Fibroblast of lung (primary cell): ENCODE measurements at regions not wholly inside any gene's neighbourhood (a gene's known extent, or its start where the extent isn't known, plus 50 kb on each side); places are given as distances from the start of the nearest gene placed in this dataset.
"Not testable (repeated sequence)": the region's sequence is repeated elsewhere in the genome, so short reads cannot be mapped to it uniquely, and the experiment has no call there.

Source experiments
- DNase-seq, 2 donors: peaks; one replicate each; pipeline versions ENCODE4 v3.0.0 to v3.0.0-alpha.2; 2010; ENCODE audit warnings: low read depth in 2 of 2
- H2AFZ ChIP-seq: 2 replicates; pipeline ENCODE4 v1.5.1; 2012; ENCODE audit warnings: low read length, control low read depth, inconsistent platforms
- H3K27ac ChIP-seq: 2 replicates; pipeline ENCODE4 v1.5.1; 2011; ENCODE audit warnings: low read length, control low read depth; ENCODE audit not compliant: insufficient read depth
- H3K27me3 ChIP-seq: 2 replicates; pipeline ENCODE4 v1.5.1; 2011; ENCODE audit warnings: mild to moderate bottlenecking, low read length; ENCODE audit not compliant: control insufficient read depth, insufficient read depth
- H3K36me3 ChIP-seq: 2 replicates; pipeline ENCODE4 v1.5.1; 2011; ENCODE audit warnings: low read length; ENCODE audit not compliant: control insufficient read depth, insufficient read depth
- H3K4me1 ChIP-seq: 2 replicates; pipeline ENCODE4 v1.5.1; 2011; ENCODE audit warnings: low read length; ENCODE audit not compliant: control insufficient read depth, insufficient read depth; ENCODE audit errors: extremely low read depth
- H3K4me2 ChIP-seq: 2 replicates; pipeline ENCODE4 v1.5.1; 2011; ENCODE audit warnings: low read length, control low read depth; ENCODE audit not compliant: insufficient read depth; ENCODE audit errors: extremely low read depth
- H3K4me3 ChIP-seq, 4 experiments: fragments of 200-600 bp in 1 of 4; sonication (generic) in 1 of 4; replicated peaks in 1 of 4; 2 replicates each; pipeline ENCODE4 v1.5.1; 2011 to 2016; ENCODE audit warnings: low read length in 4 of 4, low read depth in 3 of 4, mild to moderate bottlenecking in 3 of 4, control low read depth in 2 of 4, inconsistent platforms in 1 of 4, mixed read lengths in 1 of 4; ENCODE audit not compliant: insufficient read depth in 1 of 4; ENCODE audit errors: control extremely low read depth in 1 of 4
- H3K79me2 ChIP-seq: 2 replicates; pipeline ENCODE4 v1.5.1; 2012; ENCODE audit warnings: mild to moderate bottlenecking, low read length, inconsistent platforms; ENCODE audit not compliant: control insufficient read depth, insufficient read depth
- H3K9ac ChIP-seq: 2 replicates; pipeline ENCODE4 v1.5.1; 2011; ENCODE audit warnings: mild to moderate bottlenecking, low read length, control low read depth; ENCODE audit not compliant: insufficient read depth
- H3K9me3 ChIP-seq: 2 replicates; pipeline ENCODE4 v1.5.1; 2012; ENCODE audit warnings: low read depth, low read length; ENCODE audit not compliant: control insufficient read depth, insufficient read depth
- H4K20me1 ChIP-seq: 2 replicates; pipeline ENCODE4 v1.5.1; 2011; ENCODE audit warnings: low read length; ENCODE audit not compliant: control insufficient read depth, insufficient read depth; ENCODE audit errors: extremely low read depth
- EZH2 ChIP-seq: IDR thresholded peaks from 2 replicates; pipeline ENCODE4 v1.5.1; 2012; ENCODE audit warnings: low read length, control low read depth, mild to moderate bottlenecking; ENCODE audit errors: missing control alignments
- TF ChIP-seq, protein P1 (sequence below), 2 donors: IDR thresholded peaks in 1 of 2; conservative IDR thresholded peaks in 1 of 2; 1 replicate in 1 of 2; 2 replicates in 1 of 2; pipeline ENCODE4 v1.5.1; 2011 to 2012; ENCODE audit warnings: low read length in 2 of 2, control low read depth in 1 of 2, inconsistent platforms in 1 of 2, low read depth in 1 of 2, mild to moderate bottlenecking in 1 of 2

DNA sequence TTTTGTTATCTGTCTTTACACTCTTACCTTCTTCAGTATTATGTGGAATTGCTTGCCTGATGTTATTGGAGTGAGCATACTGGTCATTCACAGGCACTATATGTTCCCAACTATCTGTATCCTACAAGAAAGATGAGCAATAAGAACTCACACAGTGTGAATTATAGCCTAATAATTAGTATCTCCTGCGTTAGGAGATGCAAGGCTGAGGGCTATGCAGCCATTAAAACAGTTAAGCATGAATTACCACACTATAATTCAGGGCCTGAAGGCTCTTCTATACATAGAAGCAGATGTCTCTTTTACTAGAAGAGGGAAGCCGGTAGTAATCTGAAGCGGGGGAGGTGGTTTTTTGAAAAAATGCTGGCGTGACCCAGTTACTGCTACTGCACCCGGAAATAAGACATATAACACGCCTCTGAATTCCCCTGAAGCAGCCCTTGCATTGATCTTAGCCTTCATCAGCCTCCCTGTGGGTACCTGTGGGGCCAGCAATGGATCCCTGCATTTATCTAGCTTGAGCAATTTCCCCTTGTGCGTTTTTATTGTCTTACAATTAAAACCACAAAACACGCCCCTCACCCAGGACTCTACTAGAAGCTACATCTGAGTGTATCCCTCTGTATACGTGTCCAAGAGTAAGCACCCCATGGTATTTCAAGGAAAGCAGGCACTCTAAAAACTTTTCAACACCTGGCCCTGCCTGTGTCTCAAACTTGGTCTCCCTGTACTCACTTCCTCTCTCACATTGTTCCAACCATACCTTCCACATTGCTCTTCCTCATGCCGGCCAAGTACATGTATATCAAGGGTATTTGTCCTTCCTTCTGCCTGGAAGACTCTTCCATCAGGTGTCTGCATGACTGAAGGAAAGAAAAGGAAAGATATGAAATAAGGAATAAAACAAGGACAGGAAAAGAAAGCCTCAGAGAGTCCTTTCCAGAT, 210.9 kb upstream of the ARID2 start:
- no peak overlapping the region for H3K9ac ChIP-seq
- H3K27ac ChIP-seq, result no peak overlapping the region
- no peaks in the 10 kb centered on the region for H3K27me3 ChIP-seq
- H2AFZ ChIP-seq, result no peak overlapping the region
- H3K79me2 ChIP-seq, result no peaks in the 10 kb centered on the region
- no peaks in the 10 kb centered on the region for H3K9me3 ChIP-seq
- H3K36me3 ChIP-seq, result no peaks in the 10 kb centered on the region
- no peak overlapping the region for H3K4me2 ChIP-seq
- TF ChIP-seq EZH2, result no peak
- TF ChIP-seq, protein P1, sequence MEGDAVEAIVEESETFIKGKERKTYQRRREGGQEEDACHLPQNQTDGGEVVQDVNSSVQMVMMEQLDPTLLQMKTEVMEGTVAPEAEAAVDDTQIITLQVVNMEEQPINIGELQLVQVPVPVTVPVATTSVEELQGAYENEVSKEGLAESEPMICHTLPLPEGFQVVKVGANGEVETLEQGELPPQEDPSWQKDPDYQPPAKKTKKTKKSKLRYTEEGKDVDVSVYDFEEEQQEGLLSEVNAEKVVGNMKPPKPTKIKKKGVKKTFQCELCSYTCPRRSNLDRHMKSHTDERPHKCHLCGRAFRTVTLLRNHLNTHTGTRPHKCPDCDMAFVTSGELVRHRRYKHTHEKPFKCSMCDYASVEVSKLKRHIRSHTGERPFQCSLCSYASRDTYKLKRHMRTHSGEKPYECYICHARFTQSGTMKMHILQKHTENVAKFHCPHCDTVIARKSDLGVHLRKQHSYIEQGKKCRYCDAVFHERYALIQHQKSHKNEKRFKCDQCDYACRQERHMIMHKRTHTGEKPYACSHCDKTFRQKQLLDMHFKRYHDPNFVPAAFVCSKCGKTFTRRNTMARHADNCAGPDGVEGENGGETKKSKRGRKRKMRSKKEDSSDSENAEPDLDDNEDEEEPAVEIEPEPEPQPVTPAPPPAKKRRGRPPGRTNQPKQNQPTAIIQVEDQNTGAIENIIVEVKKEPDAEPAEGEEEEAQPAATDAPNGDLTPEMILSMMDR (conservative IDR thresholded peaks at IDR 0.05 in 1 of 2, IDR thresholded peaks at IDR 0.05 in 1 of 2; ENCODE audit: low read depth in 1 of 2, low read length in 2 of 2), result no peak
- no peak overlapping the region for H3K4me3 ChIP-seq
- no peak for DNase-seq
- no peaks in the 10 kb centered on the region for H4K20me1 ChIP-seq
- no peaks in the 10 kb centered on the region for H3K4me1 ChIP-seq

DNA sequence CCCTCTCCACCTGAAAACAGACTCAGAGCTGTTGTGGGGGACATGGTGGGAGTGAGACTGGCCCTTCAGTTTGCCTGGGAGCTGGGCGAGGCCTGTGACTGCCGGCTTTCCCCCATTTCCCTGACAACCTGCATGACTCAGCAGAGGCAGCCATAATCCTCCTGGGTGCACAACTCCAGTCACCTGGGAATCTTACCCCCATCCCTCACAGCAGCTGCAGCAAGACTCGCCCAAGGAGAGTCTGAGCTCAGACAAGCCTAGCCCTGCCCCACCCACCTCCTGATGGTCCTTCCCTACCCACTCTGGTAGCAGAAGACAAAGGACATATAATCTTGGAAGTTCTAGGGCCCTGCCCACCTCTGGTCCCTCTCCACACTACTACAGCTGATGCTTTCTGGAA, 207.3 kb upstream of the ARID2 start:
- Histone ChIP-seq H3K79me2 (no peaks in the 10 kb centered on the region), H3K9me3 (no peaks in the 10 kb centered on the region), H4K20me1 (no peaks in the 10 kb centered on the region), H3K9ac (no peak overlapping the region), H3K4me1 (no peaks in the 10 kb centered on the region), H3K27me3 (no peaks in the 10 kb centered on the region), H2AFZ (no peak overlapping the region), H3K27ac (no peak overlapping the region), H3K36me3 (no peaks in the 10 kb centered on the region), H3K4me3 (no peak overlapping the region), H3K4me2 (no peak overlapping the region)
- no peak for DNase-seq
- TF ChIP-seq, protein P1 (conservative IDR thresholded peaks at IDR 0.05 in 1 of 2, IDR thresholded peaks at IDR 0.05 in 1 of 2; ENCODE audit: low read depth in 1 of 2, low read length in 2 of 2), result no peak
- no peak for TF ChIP-seq EZH2

DNA sequence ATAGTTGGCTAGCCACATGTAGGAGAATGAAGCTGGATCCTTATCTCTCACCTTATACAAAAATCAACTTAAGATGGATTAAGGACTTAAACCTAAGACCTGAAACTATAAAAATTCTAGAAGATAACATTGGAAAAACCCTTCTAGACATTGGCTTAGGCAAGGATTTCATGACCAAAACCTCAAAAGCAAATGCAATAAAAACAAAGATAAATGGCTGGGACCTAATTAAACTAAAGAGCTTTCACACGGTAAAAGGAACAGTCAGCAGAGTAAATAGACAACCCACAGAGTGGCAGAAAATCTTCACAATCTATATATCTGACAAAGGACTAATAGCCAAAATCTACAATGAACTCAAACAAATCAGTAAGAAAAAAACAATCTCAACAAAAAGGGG, 202.7 kb upstream of the ARID2 start:
- not testable (repeated sequence) for H3K4me3 ChIP-seq, H4K20me1 ChIP-seq, H3K36me3 ChIP-seq, DNase-seq, H3K4me1 ChIP-seq, H3K27ac ChIP-seq, H2AFZ ChIP-seq, H3K79me2 ChIP-seq, H3K27me3 ChIP-seq, H3K4me2 ChIP-seq, H3K9me3 ChIP-seq, H3K9ac ChIP-seq
